ENCODE measurements at regions not wholly inside any gene's neighbourhood (a gene's known extent, or its start where the extent isn't known, plus 50 kb on each side); places are given as distances from the start of the nearest gene placed in this dataset.
A peak's percentile ranks its signal among the peaks of the same experiment; 100 is the strongest.
"Not testable (repeated sequence)": the region's sequence is repeated elsewhere in the genome, so short reads cannot be mapped to it uniquely, and the experiment has no call there.

DNA sequence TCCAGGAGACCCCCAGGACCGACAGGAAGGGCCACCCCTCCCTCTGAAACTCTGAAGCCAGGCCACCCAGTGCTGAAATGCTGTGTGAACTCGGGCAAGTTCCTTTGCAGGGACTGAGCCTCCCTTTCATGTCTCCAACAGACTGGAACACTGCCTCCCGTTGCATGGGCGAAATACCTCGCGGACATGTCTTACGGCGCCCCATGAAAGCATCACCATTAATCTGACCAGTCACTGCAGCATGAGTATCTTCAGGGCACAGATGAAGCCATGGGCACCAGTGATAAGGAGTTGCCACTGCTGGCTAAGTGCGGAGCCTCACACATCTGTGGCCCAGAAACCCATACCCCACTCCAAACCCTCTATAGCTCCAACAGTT lies 60.8 kb upstream of the SPN start:
- peak; percentile 70 for DNase-seq (ENCODE audit: low spot score)
- 93% methylated on average over 9 of the region's 9 CpGs for WGBS
- not testable (repeated sequence) for H3K4me1 ChIP-seq (ENCODE audit: control insufficient read depth in 4 of 4, insufficient read depth in 4 of 4, low read length in 3 of 4)

DNA sequence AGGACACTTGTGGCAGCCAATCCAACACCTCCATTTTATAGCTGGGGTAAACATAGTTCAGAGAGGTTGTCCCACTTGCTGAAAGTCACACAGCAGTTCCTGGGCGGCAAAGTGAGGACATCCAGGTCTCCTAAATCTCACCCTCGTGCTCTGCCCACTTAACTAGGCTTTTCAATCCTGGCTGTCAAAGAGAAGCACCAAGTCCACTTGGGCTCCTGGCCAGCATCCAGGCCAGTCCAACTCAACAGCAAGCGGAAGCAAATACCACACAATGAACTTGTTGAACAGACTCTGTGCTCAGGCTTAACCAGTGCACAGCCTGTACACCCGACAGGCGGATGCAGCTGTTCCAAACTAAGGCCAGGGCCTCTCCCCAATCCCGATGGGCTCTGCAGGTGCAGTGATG lies 60.4 kb upstream of the SPN start:
- not testable (repeated sequence) for H3K36me3 ChIP-seq (ENCODE audit: control insufficient read depth in 4 of 4, insufficient read depth in 3 of 4, low read depth in 1 of 4, low read length in 3 of 4); DNase-seq (ENCODE audit: low spot score); H3K27ac ChIP-seq (ENCODE audit: low read depth in 1 of 2, low read length in 2 of 2); H3K4me1 ChIP-seq (ENCODE audit: control insufficient read depth in 4 of 4, insufficient read depth in 4 of 4, low read length in 3 of 4); H3K27me3 ChIP-seq (ENCODE audit: control insufficient read depth in 4 of 4, insufficient read depth in 4 of 4, low read length in 3 of 4); H3K9me3 ChIP-seq (ENCODE audit: control insufficient read depth in 4 of 4, low read length in 3 of 4); H3K9ac ChIP-seq (ENCODE audit: low read depth in 1 of 2, low read length in 2 of 2); H3K4me3 ChIP-seq (ENCODE audit: low read depth in 1 of 3, low read length in 3 of 3)
- TF ChIP-seq HNF4A (conservative IDR thresholded peaks at IDR 0.05) = peak in 1 of 2 donors; percentile 7
- 56% methylated on average over 6 of the region's 6 CpGs for WGBS

More for the DNA sequence above, 60.8 kb upstream of the SPN start:
- not testable (repeated sequence) for H3K36me3 ChIP-seq (ENCODE audit: control insufficient read depth in 4 of 4, insufficient read depth in 3 of 4, low read depth in 1 of 4, low read length in 3 of 4); H3K27me3 ChIP-seq (ENCODE audit: control insufficient read depth in 4 of 4, insufficient read depth in 4 of 4, low read length in 3 of 4); H3K9me3 ChIP-seq (ENCODE audit: control insufficient read depth in 4 of 4, low read length in 3 of 4); H3K4me3 ChIP-seq (ENCODE audit: low read depth in 1 of 3, low read length in 3 of 3); H3K9ac ChIP-seq (ENCODE audit: low read depth in 1 of 2, low read length in 2 of 2); H3K27ac ChIP-seq (ENCODE audit: low read depth in 1 of 2, low read length in 2 of 2)

DNA sequence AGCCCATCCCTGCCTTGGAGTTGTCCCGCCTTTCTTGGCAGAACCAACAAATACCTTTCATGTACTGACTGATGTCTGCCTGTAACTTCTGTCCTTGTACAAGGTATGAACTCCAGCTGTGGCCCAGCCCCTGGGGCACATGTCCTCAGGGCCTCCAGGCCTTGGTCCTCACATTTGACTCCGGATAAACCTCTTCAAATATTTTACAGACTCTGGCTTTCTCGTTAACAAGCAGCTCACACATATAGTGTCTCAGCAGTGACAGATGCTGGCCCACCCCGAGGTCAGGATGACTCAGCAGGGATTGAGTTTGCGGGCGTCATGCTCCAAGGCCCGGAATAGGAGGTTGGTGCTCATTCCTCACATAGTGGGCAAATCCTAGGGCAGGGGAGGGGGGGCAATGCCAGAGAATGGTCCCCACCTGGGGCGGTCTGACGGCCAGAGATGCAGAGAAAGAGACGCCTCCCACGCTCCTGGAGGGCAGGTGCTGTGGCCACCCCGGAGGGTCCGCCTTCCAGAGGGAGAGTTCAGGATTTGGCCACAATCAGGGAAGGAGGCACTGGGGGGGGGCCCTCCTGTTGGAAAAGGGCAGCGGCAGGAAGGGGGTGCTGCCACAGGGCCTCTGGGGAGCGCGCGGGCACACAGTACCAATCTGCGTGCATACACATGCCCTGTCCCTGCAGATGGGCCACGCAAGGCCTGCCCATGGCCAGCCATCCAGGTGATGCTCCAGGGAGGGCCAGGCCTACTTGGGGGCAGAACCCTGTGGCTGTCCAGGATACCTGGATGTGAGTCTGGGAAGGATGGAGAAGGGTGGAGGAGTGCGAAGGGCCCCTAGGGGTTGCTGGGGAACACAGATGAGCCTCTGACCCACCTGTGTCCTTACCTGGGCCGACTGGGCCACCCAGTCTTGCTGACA lies 58.2 kb upstream of the SPN start:
- 87% methylated on average over 21 of the region's 21 CpGs for WGBS
- not testable (repeated sequence) for H3K27me3 ChIP-seq (ENCODE audit: control insufficient read depth in 4 of 4, insufficient read depth in 4 of 4, low read length in 3 of 4); H3K4me1 ChIP-seq (ENCODE audit: control insufficient read depth in 4 of 4, insufficient read depth in 4 of 4, low read length in 3 of 4); H3K4me3 ChIP-seq (ENCODE audit: low read depth in 1 of 3, low read length in 3 of 3); H3K9me3 ChIP-seq (ENCODE audit: control insufficient read depth in 4 of 4, low read length in 3 of 4); H3K27ac ChIP-seq (ENCODE audit: low read depth in 1 of 2, low read length in 2 of 2); H3K9ac ChIP-seq (ENCODE audit: low read depth in 1 of 2, low read length in 2 of 2); H3K36me3 ChIP-seq (ENCODE audit: control insufficient read depth in 4 of 4, insufficient read depth in 3 of 4, low read depth in 1 of 4, low read length in 3 of 4)
- DNase-seq (ENCODE audit: low spot score) = peak; percentile 74

DNA sequence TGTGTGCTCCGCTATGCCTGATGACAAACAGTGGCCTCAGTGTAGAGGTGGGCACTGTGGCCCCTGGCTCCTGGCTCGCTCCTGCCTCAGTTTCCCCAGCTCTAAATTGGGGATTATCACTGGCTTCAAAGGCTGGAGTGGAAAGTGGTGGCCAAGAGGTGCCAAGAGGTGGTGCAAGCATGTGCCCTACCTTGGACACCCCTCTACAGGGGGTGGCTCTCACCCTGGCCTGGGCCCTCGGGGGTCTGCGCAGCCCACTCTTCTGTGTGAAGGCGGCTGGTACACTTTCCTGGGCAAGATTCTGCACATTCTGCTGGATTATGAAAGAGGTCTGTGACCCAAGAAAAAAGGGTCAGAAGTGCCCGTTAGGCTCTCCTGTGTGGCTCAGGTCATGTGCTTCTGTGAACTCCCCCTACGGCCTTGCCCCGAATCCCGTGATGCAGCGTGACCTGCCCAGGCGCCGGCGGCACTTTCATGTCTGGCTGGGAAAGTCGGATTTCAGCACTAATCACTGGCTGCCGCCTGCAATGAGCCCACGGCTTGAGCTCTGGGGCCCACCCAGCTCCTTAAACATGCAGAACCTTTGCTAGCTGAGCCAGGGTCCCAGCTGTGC lies 57.3 kb upstream of the SPN start:
- not testable (repeated sequence) for H3K27ac ChIP-seq (ENCODE audit: low read depth in 1 of 2, low read length in 2 of 2); H3K9ac ChIP-seq (ENCODE audit: low read depth in 1 of 2, low read length in 2 of 2); H3K4me1 ChIP-seq (ENCODE audit: control insufficient read depth in 4 of 4, insufficient read depth in 4 of 4, low read length in 3 of 4); H3K9me3 ChIP-seq (ENCODE audit: control insufficient read depth in 4 of 4, low read length in 3 of 4); H3K4me3 ChIP-seq (ENCODE audit: low read depth in 1 of 3, low read length in 3 of 3); H3K36me3 ChIP-seq (ENCODE audit: control insufficient read depth in 4 of 4, insufficient read depth in 3 of 4, low read depth in 1 of 4, low read length in 3 of 4); DNase-seq (ENCODE audit: low spot score); H3K27me3 ChIP-seq (ENCODE audit: control insufficient read depth in 4 of 4, insufficient read depth in 4 of 4, low read length in 3 of 4)
- WGBS = 48% methylated on average over 16 of the region's 16 CpGs
- peak; percentile 19 to 54 for TF ChIP-seq RXRA (IDR thresholded peaks at IDR 0.05)

DNA sequence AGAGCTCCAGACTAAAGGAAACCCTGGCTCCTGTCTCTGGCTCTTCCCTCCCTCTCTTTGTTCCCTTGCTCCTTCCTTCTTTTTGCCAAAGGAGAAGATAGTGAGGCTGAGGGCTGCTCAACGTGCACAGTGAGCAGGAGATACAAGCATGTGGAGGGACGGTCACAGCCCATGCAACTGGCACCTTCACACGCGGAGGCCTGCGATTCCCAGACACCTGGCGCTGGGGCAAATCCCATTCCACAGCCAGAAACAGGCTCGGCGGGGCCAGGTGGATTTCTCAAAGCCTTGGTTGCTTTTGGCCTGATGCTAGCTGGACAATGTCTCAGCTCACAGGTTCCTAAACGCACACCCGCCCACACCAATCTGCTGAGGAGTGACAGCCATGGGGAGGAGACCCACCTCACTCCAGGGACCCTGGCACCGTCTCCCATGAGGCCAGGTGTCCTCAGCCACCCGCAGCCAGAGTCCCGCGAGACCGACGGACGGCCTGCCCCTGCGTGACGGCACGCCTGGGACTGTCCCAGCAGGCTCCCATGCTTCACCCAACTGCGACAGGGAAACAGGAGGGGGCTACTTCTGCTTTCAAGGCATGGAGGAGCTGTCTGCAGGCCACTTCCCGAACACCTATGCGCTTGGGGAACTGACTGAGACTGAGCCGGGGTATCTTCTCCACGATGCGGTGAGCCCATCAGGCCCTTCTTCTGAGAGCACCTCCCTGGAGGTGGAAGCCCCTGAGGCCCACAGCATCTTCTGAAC lies 56.2 kb upstream of the SPN start:
- not testable (repeated sequence) for H3K9me3 ChIP-seq (ENCODE audit: control insufficient read depth in 4 of 4, low read length in 3 of 4)

More for the DNA sequence above, 56.2 kb upstream of the SPN start:
- WGBS = 81% methylated on average over 26 of the region's 26 CpGs
- H3K4me3 ChIP-seq (ENCODE audit: low read depth in 1 of 3, low read length in 3 of 3); H3K4me1 ChIP-seq (ENCODE audit: control insufficient read depth in 4 of 4, insufficient read depth in 4 of 4, low read length in 3 of 4); DNase-seq (ENCODE audit: low spot score); H3K36me3 ChIP-seq (ENCODE audit: control insufficient read depth in 4 of 4, insufficient read depth in 3 of 4, low read depth in 1 of 4, low read length in 3 of 4); H3K9ac ChIP-seq (ENCODE audit: low read depth in 1 of 2, low read length in 2 of 2); H3K27me3 ChIP-seq (ENCODE audit: control insufficient read depth in 4 of 4, insufficient read depth in 4 of 4, low read length in 3 of 4); H3K27ac ChIP-seq (ENCODE audit: low read depth in 1 of 2, low read length in 2 of 2): not testable (repeated sequence)

Measured in liver (tissue), 7 donors.